ENCODE measurements at regions not wholly inside any gene's neighbourhood (a gene's known extent, or its start where the extent isn't known, plus 50 kb on each side); places are given as distances from the start of the nearest gene placed in this dataset.

- TF ChIP-seq CTCF (IDR thresholded peaks at IDR 0.05; ENCODE audit: poor library complexity, severe bottlenecking) (no peak), MXI1 (conservative IDR thresholded peaks at IDR 0.05; ENCODE audit: poor library complexity, severe bottlenecking) (no peak), RAD21 (conservative IDR thresholded peaks at IDR 0.05) (no peak), TAF1 (IDR thresholded peaks at IDR 0.05; ENCODE audit: low read depth) (no peak), EP300 (conservative IDR thresholded peaks at IDR 0.05; ENCODE audit: poor library complexity, severe bottlenecking) (no peak), POLR2AphosphoS5 (IDR thresholded peaks at IDR 0.05) (no peak)
Measured at GRCh38 chr1:230555814-230556213, 86.5 kb upstream of the COG2 start.
